SK-N-SH (cell line): ENCODE measurements at regions not wholly inside any gene's neighbourhood (a gene's known extent, or its start where the extent isn't known, plus 50 kb on each side); places are given as distances from the start of the nearest gene placed in this dataset.
A peak's percentile ranks its signal among the peaks of the same experiment; 100 is the strongest.

Experiments used
- CTCF ChIA-PET: fragments of 300-600, 350-600 bp; formaldehyde crosslinking; extraction: SDS; loops from one replicate; lab custom pipeline; 2021; lab: Yijun Ruan, JAX
- POLR2A ChIA-PET: fragments of 350-600 bp; sonication (Branson Sonifier 250); formaldehyde crosslinking; extraction: SDS; loops from one replicate; lab custom pipeline; 2020; ENCODE audit warnings: antibody characterized with exemption, inconsistent platforms; lab: Yijun Ruan, JAX
- DNase-seq: peaks from one replicate; pipeline ENCODE4 v3.0.0; 2012
- H2AFZ ChIP-seq: fragments of 200-600 bp; sonication (generic); 2 replicates; pipeline ENCODE4 v1.8.1; 2016; ENCODE audit warnings: antibody characterized with exemption, mild to moderate bottlenecking, low read depth
- H3F3A ChIP-seq: fragments of 200-600 bp; sonication (generic); replicated peaks from 2 replicates; pipeline ENCODE3; 2016; ENCODE audit warnings: antibody characterized with exemption, mild to moderate bottlenecking; ENCODE audit not compliant: insufficient read depth
- H3K27ac ChIP-seq, 2 experiments: fragments of 200-500 bp in 1 of 2; fragments of 200-600 bp in 1 of 2; sonication (Bioruptor generic) in 1 of 2; sonication (generic), shearing (Covaris generic) in 1 of 2; 2 replicates each; pipeline versions ENCODE4 v1.5.1 to v1.6.1; 2014 to 2016; ENCODE audit warnings: low read depth in 2 of 2, inconsistent platforms in 1 of 2, low read length in 1 of 2, mild to moderate bottlenecking in 1 of 2, mixed read lengths in 1 of 2
- H3K27me3 ChIP-seq: fragments of 200-600 bp; sonication (generic), shearing (Covaris generic); 2 replicates; pipeline ENCODE4 v1.6.1; 2016; ENCODE audit warnings: mixed run types; ENCODE audit not compliant: insufficient read depth
- H3K36me3 ChIP-seq, 2 experiments: fragments of 200-500 bp in 1 of 2; fragments of 200-600 bp in 1 of 2; sonication (Bioruptor generic) in 1 of 2; sonication (generic) in 1 of 2; replicated peaks in 1 of 2; 2 replicates each; pipeline versions ENCODE3 to v1.5.1; 2014 to 2016; ENCODE audit warnings: low read length in 1 of 2, mild to moderate bottlenecking in 1 of 2; ENCODE audit not compliant: insufficient read depth in 2 of 2, control insufficient read depth in 1 of 2
- H3K4me1 ChIP-seq, 2 experiments: fragments of 200-500 bp in 1 of 2; fragments of 200-600 bp in 1 of 2; sonication (Bioruptor generic) in 1 of 2; sonication (generic), shearing (Covaris generic) in 1 of 2; 2 replicates each; pipeline versions ENCODE4 v1.5.1 to v1.6.1; 2014 to 2016; ENCODE audit warnings: low read depth in 1 of 2, low read length in 1 of 2, mixed run types in 1 of 2; ENCODE audit not compliant: insufficient read depth in 2 of 2, control insufficient read depth in 1 of 2
- H3K4me2 ChIP-seq: fragments of 200-600 bp; sonication (generic), shearing (Covaris generic); 2 replicates; pipeline ENCODE4 v1.6.1; 2017; ENCODE audit warnings: mixed run types
- H3K4me3 ChIP-seq, 2 experiments: fragments of 200-500 bp in 1 of 2; fragments of 200-600 bp in 1 of 2; sonication (Bioruptor generic) in 1 of 2; sonication (generic), shearing (Covaris generic) in 1 of 2; 2 replicates each; pipeline versions ENCODE4 v1.5.1 to v1.8.1; 2014 to 2016; ENCODE audit warnings: low read depth in 2 of 2, inconsistent platforms in 1 of 2, low read length in 1 of 2, mild to moderate bottlenecking in 1 of 2, mixed read lengths in 1 of 2, moderate library complexity in 1 of 2
- H3K79me2 ChIP-seq: fragments of 200-600 bp; sonication (generic); 2 replicates; pipeline ENCODE4 v1.8.1; 2017; ENCODE audit warnings: mild to moderate bottlenecking; ENCODE audit not compliant: insufficient read depth
- H3K9ac ChIP-seq: fragments of 200-600 bp; sonication (generic); 2 replicates; pipeline ENCODE4 v1.6.1; 2017; ENCODE audit warnings: mixed run types
- H3K9me2 ChIP-seq: fragments of 200-600 bp; sonication (generic); 2 replicates; pipeline ENCODE4 v1.6.1; 2017; ENCODE audit warnings: mixed run types
- H3K9me3 ChIP-seq: fragments of 200-600 bp; sonication (generic); 2 replicates; pipeline ENCODE4 v1.6.1; 2017; ENCODE audit warnings: mixed run types, mild to moderate bottlenecking, moderate library complexity
- H4K20me1 ChIP-seq: fragments of 200-600 bp; sonication (generic); 2 replicates; pipeline ENCODE4 v1.6.1; 2017; ENCODE audit warnings: mild to moderate bottlenecking, mixed run types; ENCODE audit not compliant: insufficient read depth
- CHD2 ChIP-seq: fragments of 150-350 bp; IDR thresholded peaks from 2 replicates; pipeline ENCODE4 v1.6.1; 2018; ENCODE audit warnings: low read length; ENCODE audit not compliant: partially characterized antibody
- ELF1 ChIP-seq: IDR thresholded peaks from 2 replicates; pipeline ENCODE4 v1.4.0; 2012
- FOSL2 ChIP-seq: IDR thresholded peaks from 2 replicates; pipeline ENCODE4 v1.4.0; 2012; ENCODE audit warnings: low read depth, mild to moderate bottlenecking, moderate library complexity, borderline replicate concordance
- GATA2 ChIP-seq: sonication (generic); formaldehyde crosslinking; IDR thresholded peaks from 2 replicates; pipeline ENCODE4 v1.5.0; 2020; ENCODE audit warnings: mild to moderate bottlenecking, missing genetic modification reagents
- JUND ChIP-seq: IDR thresholded peaks from 2 replicates; pipeline ENCODE4 v1.4.0; 2012
- MEF2A ChIP-seq: IDR thresholded peaks from 2 replicates; pipeline ENCODE4 v1.4.0; 2012; ENCODE audit warnings: low read depth, borderline replicate concordance
- MXI1 ChIP-seq: IDR thresholded peaks from 2 replicates; pipeline ENCODE4 v1.6.1; 2012; ENCODE audit warnings: mild to moderate bottlenecking, low read depth, low read length, improper control_type of control experiment
- NFIC ChIP-seq: IDR thresholded peaks from 2 replicates; pipeline ENCODE4 v1.4.0; 2012; ENCODE audit warnings: borderline replicate concordance
- NRF1 ChIP-seq: IDR thresholded peaks from 2 replicates; pipeline ENCODE4 v1.6.1; 2012; ENCODE audit warnings: low read depth, mild to moderate bottlenecking, low read length
- RAD21 ChIP-seq: IDR thresholded peaks from 2 replicates; pipeline ENCODE4 v1.6.1; 2012; ENCODE audit warnings: mild to moderate bottlenecking, low read length
- RCOR1 ChIP-seq: fragments of 150-350 bp; IDR thresholded peaks from 2 replicates; pipeline ENCODE4 v1.6.1; 2017; ENCODE audit warnings: antibody characterized with exemption, low read length
- RXRA ChIP-seq: IDR thresholded peaks from 2 replicates; pipeline ENCODE4 v1.4.0; 2012; ENCODE audit warnings: low read depth, mild to moderate bottlenecking, borderline replicate concordance
- TAF1 ChIP-seq: IDR thresholded peaks from 2 replicates; pipeline ENCODE4 v1.6.1; 2012; ENCODE audit warnings: low read depth, mild to moderate bottlenecking, low read length, moderate library complexity, borderline replicate concordance
- USF1 ChIP-seq: IDR thresholded peaks from 2 replicates; pipeline ENCODE4 v1.4.0; 2012; ENCODE audit warnings: low read depth, borderline replicate concordance
- WGBS: methylation state at CpG from one replicate; pipeline ENCODE4 v1.1.6; 2017; ENCODE audit warnings: low lambda C conversion rate; 5-methylcytosine and 5-hydroxymethylcytosine counted together

DNA sequence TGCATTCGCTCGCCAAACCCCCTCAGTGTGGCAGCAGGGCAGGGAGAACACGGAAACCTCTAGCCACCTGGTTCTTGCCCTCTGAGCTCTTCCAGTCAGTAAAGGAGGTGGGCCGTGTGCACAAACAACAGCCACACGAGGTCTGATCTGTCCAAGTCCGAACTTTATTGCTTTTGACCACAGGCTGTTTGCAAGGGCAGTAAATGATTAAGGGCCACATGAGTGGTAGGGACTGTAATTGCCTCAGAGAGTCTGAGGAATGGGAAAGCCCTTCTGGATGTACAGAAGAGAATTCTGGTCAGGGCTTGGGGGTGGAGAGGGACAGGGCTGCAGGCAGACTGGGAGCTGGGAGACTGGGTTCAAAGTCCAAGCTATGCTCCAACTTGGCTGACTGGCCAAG lies 75.7 kb upstream of the LHX1 start:
- H3F3A ChIP-seq = no peaks in the 10 kb centered on the region
- H3K9ac ChIP-seq = no peak overlapping the region
- H3K79me2 ChIP-seq = no peaks in the 10 kb centered on the region
- H2AFZ ChIP-seq = no peak overlapping the region
- no peak overlapping the region for H3K4me3 ChIP-seq
- no peak overlapping the region for H3K4me2 ChIP-seq
- H3K27ac ChIP-seq = no peak overlapping the region
- H3K9me3 ChIP-seq = no peaks in the 10 kb centered on the region
- TF ChIP-seq NFIC (no peak), MEF2A (no peak), MXI1 (no peak), NRF1 (no peak), ELF1 (no peak), RCOR1 (no peak), JUND (no peak), FOSL2 (no peak), TAF1 (no peak)
- H3K27me3 ChIP-seq = no peaks in the 10 kb centered on the region
- no peaks in the 10 kb centered on the region for H3K36me3 ChIP-seq
- no peak for DNase-seq
- peaks cover 0 to 11% of the 10 kb centered on the region in 2 experiments; a peak in 1 of 4 replicates for H3K4me1 ChIP-seq
- WGBS = 69% methylated on average over 6 of the region's 6 CpGs
- ChIA-PET CTCF (interaction anchor here (1.3 kb wide), 1 partner anchor 37 kb away, joined by 3 read pairs; no protein-coding TSS in a partner anchor), POLR2A (no interaction called here)
- H4K20me1 ChIP-seq = no peaks in the 10 kb centered on the region
- no peaks in the 10 kb centered on the region for H3K9me2 ChIP-seq

DNA sequence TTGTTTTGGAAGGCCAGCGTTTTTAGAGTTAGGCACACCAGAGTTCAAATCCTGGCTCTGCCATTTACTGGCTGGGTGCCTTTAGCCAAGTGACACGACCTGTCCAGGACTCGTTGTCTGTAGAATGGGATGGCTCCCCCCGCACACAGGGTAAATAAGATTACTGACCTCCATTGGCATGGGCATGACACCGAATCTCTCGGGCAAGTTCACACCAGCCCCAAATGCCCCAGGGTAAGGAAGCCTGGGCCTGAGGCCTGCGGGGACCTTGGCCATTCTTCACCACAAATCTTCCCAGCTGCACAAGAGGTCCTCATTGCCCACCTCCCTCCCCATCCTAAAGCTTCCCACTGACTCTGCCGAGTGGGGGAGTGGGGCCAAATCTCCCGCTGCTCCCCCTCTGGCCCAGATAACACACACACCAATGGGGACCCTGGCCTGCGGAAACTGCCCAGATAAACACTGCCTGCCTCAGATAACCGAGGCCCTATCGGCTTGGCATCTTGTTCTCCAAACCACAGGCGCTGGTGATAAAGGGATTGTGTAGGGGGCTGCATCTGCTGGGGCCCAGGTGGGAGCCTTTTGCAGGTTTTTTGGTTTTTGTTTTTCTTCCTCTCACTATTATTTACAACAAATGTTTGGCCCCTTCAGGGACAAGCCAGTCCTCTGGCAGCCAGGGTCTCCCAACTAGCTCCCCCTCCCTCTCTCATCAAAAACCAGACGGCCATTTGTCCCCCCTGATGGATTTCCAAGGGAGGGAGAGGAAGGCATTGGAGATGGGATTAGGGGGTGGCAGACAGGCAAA lies 75.0 kb upstream of the LHX1 start:
- no peak overlapping the region for H3K9ac ChIP-seq
- ChIA-PET CTCF (interaction anchor here (1.0 to 1.4 kb wide), 2 partner anchors 80 to 116 kb away, joined by 3 read pairs; no protein-coding TSS in a partner anchor), POLR2A (no interaction called here)
- H3K36me3 ChIP-seq = no peaks in the 10 kb centered on the region
- no peaks in the 10 kb centered on the region for H4K20me1 ChIP-seq
- no peak overlapping the region for H2AFZ ChIP-seq
- H3K27me3 ChIP-seq = no peaks in the 10 kb centered on the region
- no peaks in the 10 kb centered on the region for H3K79me2 ChIP-seq
- H3F3A ChIP-seq = no peaks in the 10 kb centered on the region
- no peaks in the 10 kb centered on the region for H3K9me2 ChIP-seq
- H3K4me1 ChIP-seq = peaks cover 0 to 4% of the 10 kb centered on the region in 2 experiments; a peak in 1 of 4 replicates
- no peak overlapping the region for H3K4me3 ChIP-seq
- H3K27ac ChIP-seq = no peak overlapping the region
- H3K4me2 ChIP-seq = no peak overlapping the region
- TF ChIP-seq GATA2 (CRISPR knock-in tag) = peak; percentile 70; the same call in 1 of the 2 replicates
- TF ChIP-seq RXRA = no peak
- H3K9me3 ChIP-seq = no peaks in the 10 kb centered on the region
- WGBS = 66% methylated on average over 14 of the region's 14 CpGs
- peak; percentile 62 for DNase-seq

- Histone ChIP-seq H3K4me2 (no peak overlapping the region), H3K36me3 (no peaks in the 10 kb centered on the region), H4K20me1 (no peaks in the 10 kb centered on the region), H3K27me3 (no peaks in the 10 kb centered on the region), H3K9ac (no peak overlapping the region), H3F3A (no peaks in the 10 kb centered on the region), H3K27ac (no peak overlapping the region), H3K79me2 (no peaks in the 10 kb centered on the region), H3K9me3 (no peaks in the 10 kb centered on the region), H3K9me2 (no peaks in the 10 kb centered on the region), H3K4me1 (no peaks in the 10 kb centered on the region), H2AFZ (no peak overlapping the region), H3K4me3 (no peak overlapping the region)
- 77% methylated on average over 6 of the region's 6 CpGs for WGBS
- no peak for TF ChIP-seq RAD21
- TF ChIP-seq MXI1 = no peak
- no peak for TF ChIP-seq JUND
- no peak for TF ChIP-seq CHD2
- no peak for TF ChIP-seq USF1
- POLR2A ChIA-PET = no interaction called here
- DNase-seq = no peak
- CTCF ChIA-PET = interaction anchor here (1.0 to 1.4 kb wide), 3 partner anchors 13 to 115 kb away, joined by 3 read pairs; no protein-coding TSS in a partner anchor
Observed at GRCh38 chr17:36863131-36863530, 74.1 kb upstream of the LHX1 start.
